Liver (tissue), 8 donors: ENCODE measurements at regions not wholly inside any gene's neighbourhood (a gene's known extent, or its start where the extent isn't known, plus 50 kb on each side); places are given as distances from the start of the nearest gene placed in this dataset.

Source experiments
- DNase-seq: peaks from one replicate; pipeline ENCODE4 v3.0.0-alpha.2; 2017; ENCODE audit warnings: low spot score
- H3K27ac ChIP-seq, 2 donors: one replicate each; pipeline ENCODE4 v1.7.0; 2013; ENCODE audit warnings: inconsistent platforms in 2 of 2, low read length in 2 of 2, control low read depth in 1 of 2, low read depth in 1 of 2, mild to moderate bottlenecking in 1 of 2
- H3K27me3 ChIP-seq, 4 donors: one replicate each; pipeline versions ENCODE4 v1.6.1 to v1.7.0; 2013; ENCODE audit warnings: low read length in 3 of 4, inconsistent platforms in 1 of 4, mild to moderate bottlenecking in 1 of 4, moderate library complexity in 1 of 4; ENCODE audit not compliant: control insufficient read depth in 4 of 4, insufficient read depth in 4 of 4
- H3K36me3 ChIP-seq, 4 donors: one replicate each; pipeline versions ENCODE4 v1.6.1 to v1.7.0; 2013; ENCODE audit warnings: low read length in 3 of 4, mild to moderate bottlenecking in 3 of 4, low read depth in 1 of 4, moderate library complexity in 1 of 4; ENCODE audit not compliant: control insufficient read depth in 4 of 4, insufficient read depth in 3 of 4
- H3K4me1 ChIP-seq, 4 donors: one replicate each; pipeline versions ENCODE4 v1.6.1 to v1.7.0; 2013; ENCODE audit warnings: low read length in 3 of 4, mild to moderate bottlenecking in 3 of 4, moderate library complexity in 1 of 4; ENCODE audit not compliant: control insufficient read depth in 4 of 4, insufficient read depth in 4 of 4
- H3K4me3 ChIP-seq, 3 donors: one replicate each; pipeline versions ENCODE4 v1.6.1 to v1.7.0; 2013; ENCODE audit warnings: low read length in 3 of 3, control low read depth in 1 of 3, low read depth in 1 of 3, mild to moderate bottlenecking in 1 of 3
- H3K9ac ChIP-seq, 2 donors: one replicate each; pipeline ENCODE4 v1.7.0; 2013; ENCODE audit warnings: low read length in 2 of 2, mild to moderate bottlenecking in 2 of 2, moderate library complexity in 2 of 2, control low read depth in 1 of 2, low read depth in 1 of 2
- H3K9me3 ChIP-seq, 4 donors: one replicate each; pipeline versions ENCODE4 v1.6.1 to v1.7.0; 2013; ENCODE audit warnings: low read length in 3 of 4; ENCODE audit not compliant: control insufficient read depth in 4 of 4
- CTCF ChIP-seq: fragments of 150-350 bp; IDR thresholded peaks from 2 replicates; pipeline ENCODE4 v1.5.1; 2017; ENCODE audit warnings: improper control_type of control experiment, low read depth, low read length; ENCODE audit not compliant: missing input control
- EGR1 ChIP-seq, 2 donors: IDR thresholded peaks; 2 replicates each; pipeline ENCODE4 v1.6.1; 2016 to 2018; ENCODE audit warnings: antibody characterized with exemption in 2 of 2, low read depth in 2 of 2
- FOXA1 ChIP-seq: IDR thresholded peaks from 2 replicates; pipeline ENCODE4 v1.6.1; 2016; ENCODE audit warnings: antibody characterized with exemption
- FOXA2 ChIP-seq: IDR thresholded peaks from 2 replicates; pipeline ENCODE4 v1.6.1; 2016; ENCODE audit warnings: antibody characterized with exemption
- GABPA ChIP-seq, 2 donors: IDR thresholded peaks in 1 of 2; conservative IDR thresholded peaks in 1 of 2; 2 replicates each; pipeline ENCODE4 v1.6.1; 2016; ENCODE audit warnings: antibody characterized with exemption in 2 of 2, mild to moderate bottlenecking in 1 of 2, moderate library complexity in 1 of 2
- HNF4A ChIP-seq, 2 donors: conservative IDR thresholded peaks; 2 replicates each; pipeline ENCODE4 v1.6.1; 2016; ENCODE audit warnings: antibody characterized with exemption in 2 of 2, mild to moderate bottlenecking in 2 of 2
- HNF4G ChIP-seq: IDR thresholded peaks from 2 replicates; pipeline ENCODE4 v1.6.1; 2016; ENCODE audit warnings: antibody characterized with exemption
- JUND ChIP-seq, 2 donors: IDR thresholded peaks; 2 replicates each; pipeline ENCODE4 v1.6.1; 2016; ENCODE audit warnings: antibody characterized with exemption in 2 of 2
- MAX ChIP-seq: IDR thresholded peaks from 2 replicates; pipeline ENCODE4 v1.6.1; 2016; ENCODE audit warnings: antibody characterized with exemption
- NR2F2 ChIP-seq: IDR thresholded peaks from 2 replicates; pipeline ENCODE4 v1.6.1; 2016; ENCODE audit warnings: antibody characterized with exemption
- RAD21 ChIP-seq, 2 donors: IDR thresholded peaks; 2 replicates each; pipeline ENCODE4 v1.6.1; 2016; ENCODE audit warnings: antibody characterized with exemption in 2 of 2, mild to moderate bottlenecking in 2 of 2
- REST ChIP-seq: IDR thresholded peaks from 2 replicates; pipeline ENCODE4 v1.6.1; 2016; ENCODE audit warnings: antibody characterized with exemption, mild to moderate bottlenecking
- RXRA ChIP-seq, 2 donors: IDR thresholded peaks; 2 replicates each; pipeline ENCODE4 v1.6.1; 2017 to 2018; ENCODE audit warnings: antibody characterized with exemption in 2 of 2, mild to moderate bottlenecking in 1 of 2
- SP1 ChIP-seq: IDR thresholded peaks from 2 replicates; pipeline ENCODE4 v1.6.1; 2018; ENCODE audit warnings: antibody characterized with exemption, mild to moderate bottlenecking
- TAF1 ChIP-seq: conservative IDR thresholded peaks from 2 replicates; pipeline ENCODE4 v1.6.1; 2016; ENCODE audit warnings: antibody characterized with exemption, mild to moderate bottlenecking
- YY1 ChIP-seq: IDR thresholded peaks from 2 replicates; pipeline ENCODE4 v1.6.1; 2016; ENCODE audit warnings: antibody characterized with exemption, mild to moderate bottlenecking
- ZBTB33 ChIP-seq: IDR thresholded peaks from 2 replicates; pipeline ENCODE4 v1.6.1; 2016; ENCODE audit warnings: antibody characterized with exemption
- WGBS: extraction: QIAGEN DNeasy Blood & Tissue Kit; methylation state at CpG from one replicate; pipeline ENCODE4 v1.1.7; 2013; 5-methylcytosine and 5-hydroxymethylcytosine counted together
- donor health status: healthy.
- donor health status: healthy.
- donor health status: healthy.
- donor health status: healthy.
- donor health status: healthy.

- Histone ChIP-seq H3K27ac (no peak overlapping the region), H3K4me1 (no peaks in the 10 kb centered on the region), H3K4me3 (no peak overlapping the region), H3K27me3 (no peaks in the 10 kb centered on the region), H3K9ac (no peak overlapping the region), H3K36me3 (no peaks in the 10 kb centered on the region), H3K9me3 (no peaks in the 10 kb centered on the region)
- WGBS, result 71% methylated on average over 2 of the region's 2 CpGs
- DNase-seq, result no peak
- no peak for TF ChIP-seq JUND (IDR thresholded peaks at IDR 0.05)
- TF ChIP-seq EGR1 (IDR thresholded peaks at IDR 0.05; ENCODE audit: low read depth in 2 of 2), result no peak
- no peak for TF ChIP-seq YY1
- no peak for TF ChIP-seq HNF4A (conservative IDR thresholded peaks at IDR 0.05)
- no peak for TF ChIP-seq NR2F2
- TF ChIP-seq HNF4G, result no peak
- TF ChIP-seq ZBTB33, result no peak
- TF ChIP-seq MAX, result no peak
- TF ChIP-seq RAD21 (IDR thresholded peaks at IDR 0.05), result no peak
- TF ChIP-seq CTCF, result no peak
- TF ChIP-seq TAF1, result no peak
- TF ChIP-seq SP1, result no peak
- no peak for TF ChIP-seq FOXA2
- no peak for TF ChIP-seq REST
- no peak for TF ChIP-seq GABPA (IDR thresholded peaks at IDR 0.05 in 1 of 2, conservative IDR thresholded peaks at IDR 0.05 in 1 of 2)
- no peak for TF ChIP-seq FOXA1
Measured at GRCh38 chr21:41016472-41016871, 151.5 kb upstream of the BACE2 start.

- DNase-seq, result no peak
- H3K9me3 ChIP-seq, result no peaks in the 10 kb centered on the region
- no peak overlapping the region for H3K9ac ChIP-seq
- H3K4me1 ChIP-seq, result no peaks in the 10 kb centered on the region
- no peak overlapping the region for H3K27ac ChIP-seq
- H3K36me3 ChIP-seq, result no peaks in the 10 kb centered on the region
- no peaks in the 10 kb centered on the region for H3K27me3 ChIP-seq
- 77% methylated on average over 2 of the region's 2 CpGs for WGBS
- H3K4me3 ChIP-seq, result no peak overlapping the region
- TF ChIP-seq FOXA2 (no peak), GABPA (IDR thresholded peaks at IDR 0.05 in 1 of 2, conservative IDR thresholded peaks at IDR 0.05 in 1 of 2) (no peak), EGR1 (IDR thresholded peaks at IDR 0.05; ENCODE audit: low read depth in 2 of 2) (no peak), JUND (IDR thresholded peaks at IDR 0.05) (no peak), RAD21 (IDR thresholded peaks at IDR 0.05) (no peak), HNF4A (conservative IDR thresholded peaks at IDR 0.05) (no peak), FOXA1 (no peak), YY1 (no peak), REST (no peak), RXRA (IDR thresholded peaks at IDR 0.05) (no peak), CTCF (no peak), TAF1 (no peak)
Measured at GRCh38 chr21:41018431-41018830, 149.5 kb upstream of the BACE2 start.
